Psoas muscle (tissue), 7 donors: ENCODE measurements at regions not wholly inside any gene's neighbourhood (a gene's known extent, or its start where the extent isn't known, plus 50 kb on each side); places are given as distances from the start of the nearest gene placed in this dataset.

Experiments
- ATAC-seq, 4 donors: fragments of 200-7000 bp; cut with Tn5 transposase; one replicate each; pipeline ENCODE4 v1.9.1; 2020; ENCODE audit warnings: moderate library complexity in 3 of 4, mild to moderate bottlenecking in 2 of 4
- DNase-seq, 2 donors: peaks; one replicate each; pipeline ENCODE4 v3.0.0-alpha.2; 2020
- H3K27ac ChIP-seq: fragments of 200-600 bp; one replicate; pipeline ENCODE4 v1.8.0; 2022
- H3K27me3 ChIP-seq, 3 donors: fragments of 200-600 bp in 1 of 3; one replicate each; pipeline versions ENCODE4 v1.6.1 to v1.8.0; 2013 to 2022; ENCODE audit warnings: low read length in 2 of 3, mild to moderate bottlenecking in 2 of 3, moderate library complexity in 1 of 3; ENCODE audit not compliant: insufficient read depth in 3 of 3
- H3K36me3 ChIP-seq, 2 donors: fragments of 200-600 bp in 1 of 2; one replicate each; pipeline versions ENCODE4 v1.6.1 to v1.8.0; 2013 to 2022; ENCODE audit warnings: low read depth in 1 of 2, mild to moderate bottlenecking in 1 of 2, moderate library complexity in 1 of 2; ENCODE audit not compliant: insufficient read depth in 1 of 2
- H3K4me1 ChIP-seq: fragments of 200-600 bp; one replicate; pipeline ENCODE4 v1.8.0; 2022
- H3K4me3 ChIP-seq: fragments of 200-600 bp; one replicate; pipeline ENCODE4 v1.8.0; 2022; ENCODE audit warnings: mild to moderate bottlenecking
- H3K9me3 ChIP-seq: fragments of 200-600 bp; one replicate; pipeline ENCODE4 v1.8.0; 2022
- WGBS, 3 donors: extraction: QIAGEN DNeasy Blood & Tissue Kit; methylation state at CpG; one replicate each; pipeline versions ENCODE4 v1.1.6 to v1.1.7; 2013; 5-methylcytosine and 5-hydroxymethylcytosine counted together
- intact Hi-C, 2 donors: fragments of 100-400 bp; cut with DNase I; formaldehyde crosslinking; loops; one replicate each; pipeline versions ENCODE4 v1.11.0 to v1.14.2; 2022
- TF ChIP-seq, protein P1 (sequence below): fragments of 200-600 bp; IDR thresholded peaks from one replicate; pipeline ENCODE4 v1.8.0; 2022; ENCODE audit warnings: antibody characterized with exemption
- donor health status: healthy with polysubstance abuse.
- donor health status: DM: no; HTN: no; CAD: no; lungs with moderate emphysema.
- donor health status: Bipolar disorder and iron deficiency.
- donor health status: healthy.
- donor health status: DM: yes; HTN: yes; CAD: no.
- donor health status: DM: no; HTN: no; CAD: no.
- donor health status: DM: yes; HTN: yes; CAD: no.

DNA sequence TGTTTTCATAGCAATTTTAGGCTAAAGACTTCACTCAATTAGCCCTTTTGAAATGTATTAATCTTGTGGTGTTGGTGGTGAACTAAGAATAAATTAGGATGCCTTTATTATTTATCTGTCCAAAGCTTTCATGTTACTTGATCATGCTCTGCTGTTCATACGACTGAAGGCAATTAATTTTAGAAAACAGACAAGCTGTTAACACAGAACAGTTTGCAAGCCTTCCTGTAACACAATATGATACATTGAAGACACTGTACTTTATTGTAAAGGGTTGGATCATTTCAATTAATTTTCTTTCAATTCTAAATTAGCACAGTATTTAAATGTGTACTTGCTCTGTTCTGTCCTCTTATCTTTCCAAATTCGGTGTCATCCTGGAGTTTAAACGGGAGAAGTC lies 794.3 kb upstream of the MIR17HG start:
- ATAC-seq, result no peak

DNA sequence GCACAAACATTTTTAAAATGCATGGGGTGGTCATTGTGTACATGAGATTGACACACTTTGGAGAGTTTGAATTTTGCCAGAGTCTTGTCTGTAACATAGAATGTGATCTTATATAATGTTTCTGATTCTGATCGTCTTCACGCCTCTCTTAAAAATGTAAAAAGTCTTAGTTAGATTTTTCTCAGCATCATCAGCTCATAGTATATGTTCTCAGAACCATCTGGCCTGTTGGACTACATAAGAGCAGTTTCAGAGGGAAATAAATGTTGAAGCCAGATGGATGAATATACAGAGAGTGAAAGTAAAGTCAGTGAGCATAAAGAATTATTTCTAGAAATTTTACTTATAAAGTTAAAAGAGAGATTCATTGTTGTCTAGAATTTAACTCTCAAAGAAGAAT lies 789.9 kb upstream of the MIR17HG start:
- ATAC-seq, result no peak
- H3K4me1 ChIP-seq, result no peaks in the 10 kb centered on the region
- no peak for DNase-seq
- no peaks in the 10 kb centered on the region for H3K36me3 ChIP-seq
- no peak overlapping the region for H3K4me3 ChIP-seq
- H3K27me3 ChIP-seq, result no peaks in the 10 kb centered on the region
- 86 to 94% (median 86%) methylated on average over 2 of the region's 2 CpGs for WGBS, 3 donors
- H3K9me3 ChIP-seq, result no peaks in the 10 kb centered on the region
- TF ChIP-seq, protein P1, sequence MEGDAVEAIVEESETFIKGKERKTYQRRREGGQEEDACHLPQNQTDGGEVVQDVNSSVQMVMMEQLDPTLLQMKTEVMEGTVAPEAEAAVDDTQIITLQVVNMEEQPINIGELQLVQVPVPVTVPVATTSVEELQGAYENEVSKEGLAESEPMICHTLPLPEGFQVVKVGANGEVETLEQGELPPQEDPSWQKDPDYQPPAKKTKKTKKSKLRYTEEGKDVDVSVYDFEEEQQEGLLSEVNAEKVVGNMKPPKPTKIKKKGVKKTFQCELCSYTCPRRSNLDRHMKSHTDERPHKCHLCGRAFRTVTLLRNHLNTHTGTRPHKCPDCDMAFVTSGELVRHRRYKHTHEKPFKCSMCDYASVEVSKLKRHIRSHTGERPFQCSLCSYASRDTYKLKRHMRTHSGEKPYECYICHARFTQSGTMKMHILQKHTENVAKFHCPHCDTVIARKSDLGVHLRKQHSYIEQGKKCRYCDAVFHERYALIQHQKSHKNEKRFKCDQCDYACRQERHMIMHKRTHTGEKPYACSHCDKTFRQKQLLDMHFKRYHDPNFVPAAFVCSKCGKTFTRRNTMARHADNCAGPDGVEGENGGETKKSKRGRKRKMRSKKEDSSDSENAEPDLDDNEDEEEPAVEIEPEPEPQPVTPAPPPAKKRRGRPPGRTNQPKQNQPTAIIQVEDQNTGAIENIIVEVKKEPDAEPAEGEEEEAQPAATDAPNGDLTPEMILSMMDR, result no peak
- intact Hi-C loops, result no loop called here
- no peak overlapping the region for H3K27ac ChIP-seq

More for the DNA sequence above, 794.3 kb upstream of the MIR17HG start:
- H3K4me3 ChIP-seq, result no peak overlapping the region
- H3K9me3 ChIP-seq, result no peaks in the 10 kb centered on the region
- H3K27ac ChIP-seq, result no peak overlapping the region
- WGBS, 3 donors, result 58 to 65% (median 63%) methylated on average over 3 of the region's 3 CpGs
- TF ChIP-seq, protein P1, result no peak
- H3K27me3 ChIP-seq, result no peaks in the 10 kb centered on the region
- no peaks in the 10 kb centered on the region for H3K4me1 ChIP-seq
- DNase-seq, result no peak
- intact Hi-C loops, result no loop called here
- no peaks in the 10 kb centered on the region for H3K36me3 ChIP-seq

DNA sequence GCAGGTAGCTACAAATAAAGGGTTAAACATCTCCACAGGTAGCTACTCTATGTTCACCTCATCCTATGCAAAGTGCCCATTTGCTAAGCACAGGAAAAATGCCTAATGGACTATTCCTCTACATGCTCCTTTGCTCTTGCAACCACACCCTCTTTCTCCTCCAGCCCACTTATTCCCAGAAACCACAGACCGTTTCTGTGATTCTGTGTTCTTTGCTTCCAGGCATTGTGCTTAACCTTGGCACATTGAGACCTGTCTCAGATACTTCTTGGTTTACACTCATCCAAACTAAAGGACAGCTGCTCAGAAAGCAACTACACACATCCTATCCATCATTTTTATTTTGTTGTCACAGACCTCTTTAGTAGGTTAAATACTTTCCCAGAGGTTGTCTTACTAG lies 785.0 kb upstream of the MIR17HG start:
- H3K9me3 ChIP-seq, result no peaks in the 10 kb centered on the region
- TF ChIP-seq, protein P1, result no peak
- ATAC-seq (no peak), DNase-seq (no peak)
- H3K36me3 ChIP-seq, result no peaks in the 10 kb centered on the region
- intact Hi-C loops, result no loop called here
- no peaks in the 10 kb centered on the region for H3K4me1 ChIP-seq
- 11 to 23% (median 21%) methylated on average over 1 of the region's 1 CpG for WGBS, 3 donors
- H3K27ac ChIP-seq, result no peak overlapping the region
- no peaks in the 10 kb centered on the region for H3K27me3 ChIP-seq
- H3K4me3 ChIP-seq, result no peak overlapping the region

DNA sequence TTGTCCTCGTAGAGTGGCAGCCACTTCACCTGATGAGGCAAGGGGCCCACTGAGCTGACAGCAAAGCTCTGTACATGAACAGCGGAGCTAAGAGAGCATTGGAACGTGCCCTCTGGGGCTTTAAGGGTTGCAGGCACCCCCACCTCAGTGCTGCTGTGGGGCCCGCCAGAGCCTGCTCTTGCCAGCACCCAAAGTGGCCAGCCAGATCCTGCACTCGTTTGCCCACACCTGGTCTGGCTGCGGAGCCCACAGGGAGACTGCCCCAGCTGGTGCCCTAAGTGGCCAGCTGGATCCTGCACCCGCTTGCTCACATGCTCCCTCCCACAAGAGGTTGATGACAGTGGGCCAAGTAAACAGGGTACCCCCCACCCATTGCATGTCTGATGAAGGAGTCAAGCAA lies 783.4 kb upstream of the MIR17HG start:
- Histone ChIP-seq H3K27me3 (no peaks in the 10 kb centered on the region), H3K27ac (no peak overlapping the region), H3K36me3 (no peaks in the 10 kb centered on the region), H3K4me3 (no peak overlapping the region), H3K4me1 (no peaks in the 10 kb centered on the region), H3K9me3 (no peaks in the 10 kb centered on the region)
- DNase-seq (no peak), ATAC-seq (no peak)
- intact Hi-C loops, result no loop called here
- TF ChIP-seq, protein P1, result no peak
- WGBS, 3 donors, result 72 to 76% (median 72%) methylated on average over 7 of the region's 7 CpGs

DNA sequence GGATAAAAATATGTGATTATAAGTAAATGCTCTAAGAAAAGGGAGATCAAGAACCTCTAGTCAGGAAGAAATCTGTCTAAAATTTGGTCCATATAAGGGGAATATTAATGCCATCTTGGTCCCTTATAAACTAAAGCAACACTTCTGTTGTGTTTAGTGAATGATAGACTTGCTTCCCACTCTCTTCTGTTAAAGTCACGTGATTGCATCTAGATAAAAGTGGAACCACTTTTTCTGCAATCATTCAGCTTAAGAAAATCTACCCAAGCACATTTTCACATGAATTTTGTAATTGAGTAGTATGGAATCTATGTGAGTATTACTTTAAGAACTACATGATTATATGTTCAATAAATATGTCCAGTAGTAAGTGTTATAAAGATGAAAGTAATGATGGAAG lies 782.9 kb upstream of the MIR17HG start:
- ATAC-seq (no peak), DNase-seq (no peak)
- Histone ChIP-seq H3K36me3 (no peaks in the 10 kb centered on the region), H3K9me3 (no peaks in the 10 kb centered on the region), H3K4me3 (no peak overlapping the region), H3K27me3 (no peaks in the 10 kb centered on the region), H3K27ac (no peak overlapping the region), H3K4me1 (no peaks in the 10 kb centered on the region)
- WGBS, 3 donors, result 77 to 84% (median 83%) methylated on average over 1 of the region's 1 CpG
- intact Hi-C loops, result no loop called here
- TF ChIP-seq, protein P1, result no peak
